Epithelial cell of proximal tubule (primary cell): ENCODE measurements at regions not wholly inside any gene's neighbourhood (a gene's known extent, or its start where the extent isn't known, plus 50 kb on each side); places are given as distances from the start of the nearest gene placed in this dataset.

Experiments used
- DNase-seq: peaks from one replicate; pipeline ENCODE4 v3.0.0-alpha.2; 2011; ENCODE audit warnings: low read depth
- H3K4me3 ChIP-seq: 2 replicates; pipeline ENCODE4 v1.5.1; 2011; ENCODE audit warnings: low read depth, mild to moderate bottlenecking, low read length
- TF ChIP-seq, protein P1 (sequence below): conservative IDR thresholded peaks from 2 replicates; pipeline ENCODE4 v1.5.1; 2012; ENCODE audit warnings: low read depth, mild to moderate bottlenecking, low read length

- TF ChIP-seq, protein P1, sequence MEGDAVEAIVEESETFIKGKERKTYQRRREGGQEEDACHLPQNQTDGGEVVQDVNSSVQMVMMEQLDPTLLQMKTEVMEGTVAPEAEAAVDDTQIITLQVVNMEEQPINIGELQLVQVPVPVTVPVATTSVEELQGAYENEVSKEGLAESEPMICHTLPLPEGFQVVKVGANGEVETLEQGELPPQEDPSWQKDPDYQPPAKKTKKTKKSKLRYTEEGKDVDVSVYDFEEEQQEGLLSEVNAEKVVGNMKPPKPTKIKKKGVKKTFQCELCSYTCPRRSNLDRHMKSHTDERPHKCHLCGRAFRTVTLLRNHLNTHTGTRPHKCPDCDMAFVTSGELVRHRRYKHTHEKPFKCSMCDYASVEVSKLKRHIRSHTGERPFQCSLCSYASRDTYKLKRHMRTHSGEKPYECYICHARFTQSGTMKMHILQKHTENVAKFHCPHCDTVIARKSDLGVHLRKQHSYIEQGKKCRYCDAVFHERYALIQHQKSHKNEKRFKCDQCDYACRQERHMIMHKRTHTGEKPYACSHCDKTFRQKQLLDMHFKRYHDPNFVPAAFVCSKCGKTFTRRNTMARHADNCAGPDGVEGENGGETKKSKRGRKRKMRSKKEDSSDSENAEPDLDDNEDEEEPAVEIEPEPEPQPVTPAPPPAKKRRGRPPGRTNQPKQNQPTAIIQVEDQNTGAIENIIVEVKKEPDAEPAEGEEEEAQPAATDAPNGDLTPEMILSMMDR: no peak
- DNase-seq: no peak
- no peak overlapping the region for H3K4me3 ChIP-seq
Observed at GRCh38 chr7:388961-389701, 99.2 kb downstream of the FOXL3 start.

GRCh38 chr7:389911-390601 lies 100.1 kb downstream of the FOXL3 start:
- TF ChIP-seq, protein P1: no peak
- no peak for DNase-seq

DNA sequence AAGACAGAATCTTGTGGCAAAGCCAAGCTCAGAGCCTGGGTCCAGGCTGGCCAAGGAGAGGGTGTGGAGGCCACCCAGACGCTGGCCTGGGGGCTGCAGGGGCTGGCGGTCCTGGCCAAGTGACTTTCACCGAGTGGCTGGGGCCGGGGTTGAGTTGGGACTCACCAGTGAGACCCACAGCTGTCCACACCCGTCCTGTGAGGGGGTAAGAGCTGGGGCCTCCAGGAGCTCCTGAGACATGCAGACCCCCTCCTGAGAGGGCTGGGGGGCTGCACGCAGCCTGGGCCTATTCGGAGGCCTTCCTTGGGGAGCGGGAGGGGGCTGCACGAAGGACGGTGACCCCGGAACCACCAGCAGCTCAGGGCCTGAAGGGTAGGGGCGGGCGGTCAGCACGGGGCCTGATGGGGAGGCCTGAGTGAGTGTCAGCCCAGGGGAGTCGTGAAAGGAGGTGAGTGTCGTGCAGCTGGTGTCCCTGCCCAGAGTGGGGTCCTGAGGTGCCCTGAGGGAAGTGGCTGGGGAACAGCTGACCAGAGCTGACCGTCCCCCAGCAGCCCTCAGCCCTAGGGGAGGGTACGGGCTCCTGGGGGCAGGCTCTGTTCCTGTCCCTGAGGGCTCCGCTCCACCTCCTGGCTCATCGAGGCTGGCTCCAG lies 100.9 kb downstream of the FOXL3 start:
- DNase-seq: no peak
- H3K4me3 ChIP-seq: no peak overlapping the region
- TF ChIP-seq, protein P1: no peak

More at GRCh38 chr7:389911-390601, 100.1 kb downstream of the FOXL3 start:
- no peak overlapping the region for H3K4me3 ChIP-seq

DNA sequence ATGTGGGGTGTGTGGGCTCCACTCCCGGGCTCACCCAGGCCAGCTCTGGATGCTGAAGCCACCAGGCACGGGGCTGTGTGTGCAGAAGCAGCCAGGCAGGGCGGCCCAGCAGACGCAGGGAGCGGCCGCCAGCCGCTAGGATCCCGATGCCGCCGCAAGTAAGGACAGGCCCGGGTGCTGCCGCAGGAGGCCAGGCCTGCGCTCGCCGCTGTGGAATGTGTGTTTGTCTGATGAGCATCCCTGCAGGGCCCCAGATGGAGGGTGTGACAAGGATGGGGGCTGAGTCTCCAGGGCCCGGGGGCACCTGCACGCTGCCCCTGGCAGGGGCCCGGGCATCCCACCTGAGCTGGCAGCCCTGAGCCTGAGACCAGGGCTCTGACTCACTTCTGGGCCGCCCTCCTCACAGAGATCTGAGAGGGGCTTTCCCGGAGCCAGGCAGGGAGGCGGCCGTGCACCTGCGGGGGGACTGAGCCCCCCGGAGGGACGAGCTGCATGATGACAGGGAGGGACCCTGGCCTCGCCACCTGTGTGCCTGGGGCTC lies 101.5 kb downstream of the FOXL3 start:
- no peak overlapping the region for H3K4me3 ChIP-seq
- no peak for DNase-seq
- TF ChIP-seq, protein P1: no peak

- no peak overlapping the region for H3K4me3 ChIP-seq
- TF ChIP-seq, protein P1: no peak
- no peak for DNase-seq
Observed at GRCh38 chr7:391961-392524, 102.1 kb downstream of the FOXL3 start.

GRCh38 chr7:392822-393221 lies 102.9 kb downstream of the FOXL3 start:
- no peak overlapping the region for H3K4me3 ChIP-seq
- TF ChIP-seq, protein P1: no peak
- DNase-seq: no peak
